ENCODE measurements at regions not wholly inside any gene's neighbourhood (a gene's known extent, or its start where the extent isn't known, plus 50 kb on each side); places are given as distances from the start of the nearest gene placed in this dataset.
"Not testable (repeated sequence)": the region's sequence is repeated elsewhere in the genome, so short reads cannot be mapped to it uniquely, and the experiment has no call there.

- DNase-seq, result no peak
Observed at GRCh38 chr3:190989218-190989617, 126.7 kb upstream of the GMNC start.

GRCh38 chr3:190988102-190988501, 125.6 kb upstream of the GMNC start:
- DNase-seq, result no peak

- DNase-seq, result no peak
Observed at GRCh38 chr3:190984502-190985244, 122.2 kb upstream of the GMNC start.

- DNase-seq, result no peak
Observed at GRCh38 chr3:190983875-190984274, 121.4 kb upstream of the GMNC start.

- no peak for DNase-seq
Observed at GRCh38 chr3:190973771-190974170, 111.3 kb upstream of the GMNC start.

GRCh38 chr3:190972840-190973270, 110.4 kb upstream of the GMNC start:
- no peak for DNase-seq

- DNase-seq, result no peak
Observed at GRCh38 chr3:190972196-190972595, 109.7 kb upstream of the GMNC start.

- no peak for DNase-seq
Observed at GRCh38 chr3:190970560-190970959, 108.1 kb upstream of the GMNC start.

GRCh38 chr3:190968616-190969015, 106.1 kb upstream of the GMNC start:
- no peak for DNase-seq

GRCh38 chr3:190964931-190965330, 102.4 kb upstream of the GMNC start:
- DNase-seq, result not testable (repeated sequence)

GRCh38 chr3:190959077-190959476, 96.6 kb upstream of the GMNC start:
- DNase-seq, result no peak

- DNase-seq, result no peak
Observed at GRCh38 chr3:190941694-190942260, 79.3 kb upstream of the GMNC start.

GRCh38 chr3:190934616-190935015, 72.1 kb upstream of the GMNC start:
- not testable (repeated sequence) for DNase-seq

GRCh38 chr3:190926619-190927018, 64.1 kb upstream of the GMNC start:
- no peak for DNase-seq

GRCh38 chr3:190912736-190913135, 50.2 kb upstream of the GMNC start:
- DNase-seq, result no peak
